Activated CD8-positive, alpha-beta T cell treated with anti-CD3 and anti-CD28 coated beads, Interleukin-2, amount 10 ng/mL, durations not matched to agents 7 days and 5 days (primary cell): ENCODE measurements at regions not wholly inside any gene's neighbourhood (a gene's known extent, or its start where the extent isn't known, plus 50 kb on each side); places are given as distances from the start of the nearest gene placed in this dataset.
"Not testable (repeated sequence)": the region's sequence is repeated elsewhere in the genome, so short reads cannot be mapped to it uniquely, and the experiment has no call there.

Experiments
- ATAC-seq: fragments of 150-1000 bp; cut with Tn5 transposase; one replicate; pipeline ENCODE4 v1.10.0; 2021; ENCODE audit warnings: moderate library complexity
- CTCF ChIA-PET: fragments of 350-600 bp; sonication (Branson Sonifier 250); formaldehyde crosslinking; loops from one replicate; lab custom pipeline; 2021; ENCODE audit warnings: antibody characterized with exemption; lab: Charles Lee
- POLR2A ChIA-PET: fragments of 350-600 bp; sonication (Branson Sonifier 250); formaldehyde crosslinking; loops from one replicate; lab custom pipeline; 2021; ENCODE audit warnings: antibody characterized with exemption; lab: Charles Lee
- DNase-seq: peaks from one replicate; pipeline ENCODE4 v3.0.0-alpha.2; 2020
- H3K27ac Mint-ChIP-seq: one replicate; pipeline ENCODE4 v1.8.0; 2021; ENCODE audit warnings: mild to moderate bottlenecking, mixed read lengths
- H3K27me3 Mint-ChIP-seq: one replicate; pipeline ENCODE4 v1.8.0; 2021; ENCODE audit warnings: low read depth, mixed read lengths
- H3K36me3 Mint-ChIP-seq: one replicate; pipeline ENCODE4 v1.8.0; 2021; ENCODE audit warnings: low read depth, mixed read lengths
- H3K4me1 Mint-ChIP-seq: one replicate; pipeline ENCODE4 v1.8.0; 2021; ENCODE audit warnings: low read depth, mixed read lengths
- H3K4me3 Mint-ChIP-seq: one replicate; pipeline ENCODE4 v1.8.0; 2021; ENCODE audit warnings: mild to moderate bottlenecking, mixed read lengths
- H3K9me3 Mint-ChIP-seq: one replicate; pipeline ENCODE4 v1.8.0; 2022; ENCODE audit warnings: mixed read lengths; ENCODE audit not compliant: insufficient read depth

DNA sequence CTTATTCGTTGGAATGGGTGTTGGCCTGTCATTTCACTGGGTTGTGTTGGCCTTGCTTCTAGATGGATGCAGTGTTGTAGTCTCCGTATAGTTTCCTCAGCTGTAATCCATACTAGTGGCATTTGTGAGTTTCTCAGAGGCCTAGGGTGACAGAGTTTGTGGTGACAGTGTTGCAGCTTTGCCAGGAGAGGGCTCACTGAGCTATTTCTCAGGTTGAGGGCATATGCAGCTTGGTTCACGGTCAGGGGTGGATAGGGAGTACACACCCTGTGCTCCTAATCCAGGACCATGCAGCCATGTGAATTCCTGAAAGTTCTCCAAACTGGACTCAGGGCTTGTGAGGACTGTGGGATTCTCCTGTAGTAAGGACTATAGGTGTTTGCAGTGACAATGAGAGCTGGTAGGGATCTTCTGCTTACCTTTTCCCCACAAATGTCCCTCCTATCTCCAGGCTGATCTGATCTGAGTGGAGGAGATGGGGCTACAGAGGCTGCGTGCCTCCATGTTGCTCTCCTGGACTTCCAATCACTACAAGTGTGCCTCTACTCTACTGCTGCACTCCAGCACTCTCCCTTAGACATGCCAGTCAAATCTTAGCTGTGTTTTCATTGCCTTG is 229.0 kb downstream of the STK31 start:
- H3K27me3 Mint-ChIP-seq = peaks cover 18% of the 10 kb centered on the region
- ATAC-seq = no peak
- H3K4me1 Mint-ChIP-seq = no peaks in the 10 kb centered on the region
- DNase-seq = no peak
- H3K4me3 Mint-ChIP-seq = no peak overlapping the region
- ChIA-PET CTCF (interaction anchor here (1.2 kb wide), 1 partner anchor 727 kb away, joined by 4 read pairs; no protein-coding TSS in a partner anchor), POLR2A (no interaction called here)
- no peak overlapping the region for H3K27ac Mint-ChIP-seq
- H3K36me3 Mint-ChIP-seq = no peaks in the 10 kb centered on the region
- H3K9me3 Mint-ChIP-seq = no peaks in the 10 kb centered on the region

- H3K36me3 Mint-ChIP-seq, DNase-seq, H3K4me1 Mint-ChIP-seq, H3K4me3 Mint-ChIP-seq, POLR2A ChIA-PET, H3K27ac Mint-ChIP-seq, ATAC-seq, H3K9me3 Mint-ChIP-seq: not testable (repeated sequence)
- CTCF ChIA-PET = interaction anchor here (1.2 kb wide), 1 partner anchor 726 kb away, joined by 4 read pairs; no protein-coding TSS in a partner anchor
- H3K27me3 Mint-ChIP-seq = peaks cover 18% of the 10 kb centered on the region
These were observed 229.7 kb downstream of the STK31 start for GRCh38 chr7:23939747-23940146.

DNA sequence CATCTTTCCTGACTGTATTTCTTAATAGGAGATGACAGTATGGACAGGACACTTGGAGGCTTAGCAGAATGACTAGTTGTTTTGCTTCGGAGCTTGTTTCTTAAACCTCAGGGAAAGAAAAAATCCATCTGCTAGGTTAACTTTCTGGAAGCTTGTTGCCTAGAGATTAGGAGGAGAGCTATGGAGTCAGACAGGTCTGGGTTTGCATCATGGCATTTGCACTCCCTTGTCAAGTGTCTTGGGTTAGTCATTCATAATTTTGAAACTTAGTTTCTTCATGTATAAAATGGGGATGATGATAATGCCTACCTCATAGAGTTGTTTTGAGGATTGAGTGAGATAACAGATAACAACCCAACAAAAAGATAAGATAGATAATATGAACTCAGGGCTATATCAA is 231.5 kb downstream of the STK31 start:
- no peak for DNase-seq

GRCh38 chr7:23942032-23942431 is 232.0 kb downstream of the STK31 start:
- Mint-ChIP-seq H3K4me3 (no peak overlapping the region), H3K36me3 (no peaks in the 10 kb centered on the region), H3K4me1 (no peaks in the 10 kb centered on the region), H3K9me3 (peaks cover 12% of the 10 kb centered on the region), H3K27ac (no peak overlapping the region), H3K27me3 (peaks cover 11% of the 10 kb centered on the region)
- no peak for ATAC-seq
- CTCF ChIA-PET = no interaction called here
- no peak for DNase-seq
- POLR2A ChIA-PET = no interaction called here

More for the DNA sequence above, 231.5 kb downstream of the STK31 start:
- H3K4me1 Mint-ChIP-seq = no peaks in the 10 kb centered on the region
- ChIA-PET CTCF (no interaction called here), POLR2A (no interaction called here)
- H3K27me3 Mint-ChIP-seq = peaks cover 13% of the 10 kb centered on the region
- H3K36me3 Mint-ChIP-seq = no peaks in the 10 kb centered on the region
- H3K27ac Mint-ChIP-seq = no peak overlapping the region
- H3K4me3 Mint-ChIP-seq = no peak overlapping the region
- ATAC-seq = no peak
- peaks cover 8% of the 10 kb centered on the region for H3K9me3 Mint-ChIP-seq

- no peaks in the 10 kb centered on the region for H3K4me1 Mint-ChIP-seq
- peaks cover 12% of the 10 kb centered on the region for H3K9me3 Mint-ChIP-seq
- ChIA-PET POLR2A (no interaction called here), CTCF (no interaction called here)
- peaks cover 6% of the 10 kb centered on the region for H3K27me3 Mint-ChIP-seq
- no peak overlapping the region for H3K4me3 Mint-ChIP-seq
- H3K27ac Mint-ChIP-seq = no peak overlapping the region
- ATAC-seq (no peak), DNase-seq (no peak)
- H3K36me3 Mint-ChIP-seq = no peaks in the 10 kb centered on the region
These were observed 234.1 kb downstream of the STK31 start for GRCh38 chr7:23944131-23944530.

GRCh38 chr7:23945472-23945871 is 235.5 kb downstream of the STK31 start:
- CTCF ChIA-PET = no interaction called here
- no peaks in the 10 kb centered on the region for H3K4me1 Mint-ChIP-seq
- H3K27me3 Mint-ChIP-seq = peaks cover 3% of the 10 kb centered on the region
- POLR2A ChIA-PET = no interaction called here
- peaks cover 12% of the 10 kb centered on the region for H3K9me3 Mint-ChIP-seq
- no peak overlapping the region for H3K4me3 Mint-ChIP-seq
- ATAC-seq = no peak
- DNase-seq = no peak
- H3K27ac Mint-ChIP-seq = no peak overlapping the region
- no peaks in the 10 kb centered on the region for H3K36me3 Mint-ChIP-seq

DNA sequence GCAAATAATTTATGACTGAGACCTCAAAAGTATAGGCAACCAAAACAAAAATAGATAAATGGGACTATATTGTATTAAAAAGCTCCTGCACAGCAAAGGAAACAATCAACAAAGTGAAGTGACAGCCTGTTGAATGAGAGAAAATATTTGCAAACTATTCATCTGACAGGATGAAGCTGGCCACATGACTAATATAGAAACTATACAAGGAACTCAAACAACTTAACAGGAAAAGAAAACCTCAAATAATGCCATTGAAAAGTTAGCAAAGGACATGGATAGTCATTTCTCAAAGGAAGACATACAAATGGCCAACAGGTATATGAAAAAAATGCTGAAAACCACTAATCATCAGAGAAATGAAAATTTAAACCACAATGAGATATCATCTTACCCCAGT is 245.1 kb downstream of the STK31 start:
- H3K27me3 Mint-ChIP-seq = peaks cover 5% of the 10 kb centered on the region
- H3K9me3 Mint-ChIP-seq = no peaks in the 10 kb centered on the region
- DNase-seq = no peak
- H3K4me3 Mint-ChIP-seq = no peak overlapping the region
- ATAC-seq = no peak
- H3K4me1 Mint-ChIP-seq = peaks cover 11% of the 10 kb centered on the region
- H3K36me3 Mint-ChIP-seq = no peaks in the 10 kb centered on the region
- CTCF ChIA-PET = no interaction called here
- POLR2A ChIA-PET = no interaction called here
- no peak overlapping the region for H3K27ac Mint-ChIP-seq

DNA sequence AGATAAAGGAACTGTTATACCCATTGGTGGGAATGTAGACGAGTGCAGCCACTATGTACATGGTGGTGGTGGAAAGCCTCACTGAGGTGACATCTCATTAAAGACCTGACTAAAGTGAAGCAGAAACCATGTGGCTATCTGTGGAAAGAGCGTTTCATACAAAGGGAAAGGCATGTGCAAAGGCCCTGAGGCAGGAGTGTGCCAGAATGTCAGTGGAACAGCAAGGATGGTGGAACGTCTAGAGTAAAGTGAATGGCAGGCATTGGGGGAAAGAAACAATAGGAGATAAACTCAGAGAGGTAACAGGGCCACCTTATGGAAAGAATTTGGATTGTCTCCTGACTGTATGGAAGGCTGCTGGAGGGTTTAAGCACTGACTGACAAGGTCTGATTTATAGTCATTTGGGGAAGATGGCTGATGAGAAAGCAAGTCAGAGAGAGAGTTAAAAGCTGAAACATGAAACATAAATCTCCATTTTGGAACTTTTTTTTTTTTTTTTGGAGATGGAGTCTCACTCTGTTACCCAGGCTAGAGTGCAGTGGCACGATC is 245.7 kb downstream of the STK31 start:
- H3K4me3 Mint-ChIP-seq = no peak overlapping the region
- ChIA-PET POLR2A (no interaction called here), CTCF (no interaction called here)
- no peak for ATAC-seq
- H3K9me3 Mint-ChIP-seq = no peaks in the 10 kb centered on the region
- peaks cover 5% of the 10 kb centered on the region for H3K27me3 Mint-ChIP-seq
- H3K36me3 Mint-ChIP-seq = no peaks in the 10 kb centered on the region
- DNase-seq = no peak
- H3K27ac Mint-ChIP-seq = no peak overlapping the region
- peaks cover 11% of the 10 kb centered on the region for H3K4me1 Mint-ChIP-seq

GRCh38 chr7:23956772-23957576 is 247.0 kb downstream of the STK31 start:
- ATAC-seq = no peak
- Mint-ChIP-seq H3K9me3 (no peaks in the 10 kb centered on the region), H3K36me3 (no peaks in the 10 kb centered on the region), H3K4me1 (peaks cover 11% of the 10 kb centered on the region), H3K27me3 (peaks cover 5% of the 10 kb centered on the region), H3K27ac (no peak overlapping the region), H3K4me3 (no peak overlapping the region)
- CTCF ChIA-PET = interaction anchor here (1.0 kb wide), 1 partner anchor 15 kb away, joined by 4 read pairs; no protein-coding TSS in a partner anchor
- POLR2A ChIA-PET = no interaction called here
- DNase-seq = no peak

GRCh38 chr7:23959821-23960220 is 249.8 kb downstream of the STK31 start:
- ChIA-PET CTCF (interaction anchor here (0.5 to 1.0 kb wide), 2 partner anchors 12 to 19 kb away, joined by 3 read pairs; no protein-coding TSS in a partner anchor), POLR2A (no interaction called here)
- no peaks in the 10 kb centered on the region for H3K36me3 Mint-ChIP-seq
- H3K27ac Mint-ChIP-seq = no peak overlapping the region
- peaks cover 2% of the 10 kb centered on the region for H3K27me3 Mint-ChIP-seq
- no peak overlapping the region for H3K4me3 Mint-ChIP-seq
- ATAC-seq (no peak), DNase-seq (no peak)
- H3K4me1 Mint-ChIP-seq = peaks cover 7% of the 10 kb centered on the region
- H3K9me3 Mint-ChIP-seq = no peaks in the 10 kb centered on the region

- Mint-ChIP-seq H3K36me3 (no peaks in the 10 kb centered on the region), H3K27ac (no peak overlapping the region)
- ATAC-seq = no peak
These were observed 250.3 kb downstream of the STK31 start for GRCh38 chr7:23960361-23960760.

More at GRCh38 chr7:23960361-23960760, 250.3 kb downstream of the STK31 start:
- H3K9me3 Mint-ChIP-seq = no peaks in the 10 kb centered on the region
- H3K27me3 Mint-ChIP-seq = peaks cover 2% of the 10 kb centered on the region
- peaks cover 3% of the 10 kb centered on the region for H3K4me1 Mint-ChIP-seq
- no peak overlapping the region for H3K4me3 Mint-ChIP-seq
- CTCF ChIA-PET = interaction anchor here (0.5 to 1.0 kb wide), 2 partner anchors 12 to 19 kb away, joined by 3 read pairs; no protein-coding TSS in a partner anchor
- POLR2A ChIA-PET = no interaction called here
- DNase-seq = no peak
